CD8-positive, alpha-beta memory T cell (primary cell): ENCODE measurements at regions not wholly inside any gene's neighbourhood (a gene's known extent, or its start where the extent isn't known, plus 50 kb on each side); places are given as distances from the start of the nearest gene placed in this dataset.

Source experiments
- CTCF ChIA-PET: fragments of 350-600 bp; sonication (Branson Sonifier 250); formaldehyde crosslinking; loops from one replicate; lab custom pipeline; 2021; ENCODE audit warnings: antibody characterized with exemption; lab: Charles Lee
- POLR2A ChIA-PET: fragments of 350-600 bp; sonication (Branson Sonifier 250); formaldehyde crosslinking; loops from one replicate; lab custom pipeline; 2021; ENCODE audit warnings: antibody characterized with exemption; lab: Charles Lee
- DNase-seq, 5 donors: peaks; one replicate each; pipeline versions ENCODE4 v3.0.0 to v3.0.0-alpha.2; 2020 to 2022; ENCODE audit warnings: mixed read lengths in 1 of 5
- H3K27ac ChIP-seq: one replicate; pipeline ENCODE4 v1.7.0; 2013; ENCODE audit warnings: low read depth, mild to moderate bottlenecking, low read length, moderate library complexity
- H3K27me3 ChIP-seq: 2 replicates; pipeline ENCODE4 v1.7.0; 2013; ENCODE audit warnings: low read length, mild to moderate bottlenecking; ENCODE audit not compliant: insufficient read depth, poor library complexity, severe bottlenecking
- H3K36me3 ChIP-seq: 2 replicates; pipeline ENCODE4 v1.7.0; 2013; ENCODE audit warnings: mild to moderate bottlenecking, low read length, moderate library complexity; ENCODE audit not compliant: insufficient read depth
- H3K4me1 ChIP-seq: 2 replicates; pipeline ENCODE4 v1.7.0; 2013; ENCODE audit warnings: mild to moderate bottlenecking, low read length, moderate library complexity; ENCODE audit not compliant: insufficient read depth
- H3K4me3 ChIP-seq: 2 replicates; pipeline ENCODE4 v1.7.0; 2013; ENCODE audit warnings: mild to moderate bottlenecking, low read length
- H3K9me3 ChIP-seq: 2 replicates; pipeline ENCODE4 v1.7.0; 2013; ENCODE audit warnings: mild to moderate bottlenecking, low read length
- H3K27ac Mint-ChIP-seq, 8 donors: one replicate each; pipeline ENCODE4 v1.8.0; 2020 to 2021; ENCODE audit warnings: mixed read lengths in 8 of 8, mild to moderate bottlenecking in 6 of 8, inconsistent platforms in 3 of 8, moderate library complexity in 3 of 8
- H3K27me3 Mint-ChIP-seq, 2 donors: one replicate each; pipeline ENCODE4 v1.8.0; 2020 to 2021; ENCODE audit warnings: mixed read lengths in 2 of 2, mild to moderate bottlenecking in 1 of 2, moderate library complexity in 1 of 2
- H3K36me3 Mint-ChIP-seq, 3 donors: one replicate each; pipeline ENCODE4 v1.8.0; 2020 to 2021; ENCODE audit warnings: mixed read lengths in 3 of 3, inconsistent platforms in 1 of 3, mild to moderate bottlenecking in 1 of 3
- H3K4me1 Mint-ChIP-seq, 3 donors: one replicate each; pipeline ENCODE4 v1.8.0; 2020 to 2021; ENCODE audit warnings: mixed read lengths in 3 of 3, inconsistent platforms in 1 of 3, mild to moderate bottlenecking in 1 of 3
- H3K4me3 Mint-ChIP-seq, 7 donors: one replicate each; pipeline ENCODE4 v1.8.0; 2020 to 2021; ENCODE audit warnings: mixed read lengths in 7 of 7, mild to moderate bottlenecking in 6 of 7, moderate library complexity in 4 of 7, inconsistent platforms in 2 of 7
- H3K9me3 Mint-ChIP-seq, 5 donors: one replicate each; pipeline ENCODE4 v1.8.0; 2020 to 2022; ENCODE audit warnings: mixed read lengths in 5 of 5, mild to moderate bottlenecking in 3 of 5, moderate library complexity in 2 of 5, inconsistent platforms in 1 of 5

DNA sequence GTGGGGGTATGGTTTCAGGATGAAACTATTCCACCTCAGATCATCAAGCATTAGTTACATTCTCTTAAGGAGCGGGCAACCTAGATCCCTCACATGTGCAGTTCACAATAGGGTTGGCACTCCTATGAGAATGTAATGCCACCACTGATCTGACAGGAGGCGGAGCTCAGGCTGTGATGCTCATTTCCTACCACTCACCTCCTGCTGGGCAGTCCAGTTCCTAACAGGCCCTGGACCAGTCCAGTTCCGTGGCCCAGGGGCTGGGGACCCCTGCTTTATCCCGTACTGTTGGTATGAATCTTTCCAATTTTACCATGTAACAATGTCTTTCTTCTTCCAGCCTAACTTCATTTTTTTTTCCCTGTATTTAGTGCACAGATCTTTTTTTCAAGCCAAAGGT, 94.9 kb downstream of the OGFRL1 start:
- no peaks in the 10 kb centered on the region for H3K27me3 ChIP-seq
- H3K27ac ChIP-seq: no peak overlapping the region
- no peaks in the 10 kb centered on the region for H3K4me1 Mint-ChIP-seq
- no peak overlapping the region for H3K4me3 Mint-ChIP-seq
- H3K4me3 ChIP-seq: no peak overlapping the region
- H3K36me3 Mint-ChIP-seq: no peaks in the 10 kb centered on the region
- no peaks in the 10 kb centered on the region for H3K36me3 ChIP-seq
- no peaks in the 10 kb centered on the region for H3K9me3 ChIP-seq
- ChIA-PET POLR2A (no interaction called here), CTCF (no interaction called here)
- H3K27ac Mint-ChIP-seq: peak overlapping the region in 1 of 8 donors; percentile 1
- DNase-seq: no peak
- H3K9me3 Mint-ChIP-seq: peaks cover 0 to 2% (median 0%) of the 10 kb centered on the region in 5 donors
- H3K4me1 ChIP-seq: no peaks in the 10 kb centered on the region
- H3K27me3 Mint-ChIP-seq: peaks cover 3 to 14% of the 10 kb centered on the region in 2 donors

DNA sequence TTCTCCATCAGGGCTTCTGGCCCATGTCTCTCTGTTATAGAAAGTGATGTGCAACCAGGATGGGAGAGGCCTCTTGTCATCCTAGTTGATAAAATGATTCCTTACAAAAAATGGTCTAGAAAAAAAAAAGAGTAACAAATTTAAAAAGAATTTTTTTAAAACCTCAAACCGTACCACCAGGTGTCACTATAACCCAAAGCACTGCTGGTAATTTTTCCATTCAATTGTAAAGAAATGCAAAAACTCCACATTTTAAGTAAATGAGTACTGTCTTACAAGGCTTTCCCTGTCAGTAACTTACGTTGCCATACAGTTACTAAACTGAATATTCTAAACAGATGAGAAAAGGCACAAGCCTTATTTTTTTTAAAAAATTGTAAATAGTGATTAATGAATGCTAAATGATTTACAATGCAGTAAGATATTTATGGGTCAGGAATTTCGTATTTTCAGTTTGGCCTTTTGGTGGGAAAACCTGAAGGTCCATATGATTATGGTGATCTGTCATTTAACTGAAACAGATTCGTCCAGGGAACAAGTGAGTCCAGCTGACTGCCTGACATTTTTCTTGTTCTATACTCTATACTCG, 95.4 kb downstream of the OGFRL1 start:
- Mint-ChIP-seq H3K27ac (no peak overlapping the region), H3K4me3 (no peak overlapping the region), H3K9me3 (peaks cover 0 to under 1% (median 0%) of the 10 kb centered on the region in 5 donors), H3K36me3 (no peaks in the 10 kb centered on the region), H3K27me3 (peaks cover 3 to 14% of the 10 kb centered on the region in 2 donors), H3K4me1 (no peaks in the 10 kb centered on the region)
- Histone ChIP-seq H3K9me3 (no peaks in the 10 kb centered on the region), H3K4me3 (no peak overlapping the region), H3K27ac (no peak overlapping the region), H3K4me1 (no peaks in the 10 kb centered on the region), H3K36me3 (no peaks in the 10 kb centered on the region), H3K27me3 (no peaks in the 10 kb centered on the region)
- ChIA-PET CTCF (no interaction called here), POLR2A (interaction anchor here (0.7 kb wide), 1 partner anchor 10 kb away, joined by 3 read pairs; no protein-coding TSS in a partner anchor)
- no peak for DNase-seq

DNA sequence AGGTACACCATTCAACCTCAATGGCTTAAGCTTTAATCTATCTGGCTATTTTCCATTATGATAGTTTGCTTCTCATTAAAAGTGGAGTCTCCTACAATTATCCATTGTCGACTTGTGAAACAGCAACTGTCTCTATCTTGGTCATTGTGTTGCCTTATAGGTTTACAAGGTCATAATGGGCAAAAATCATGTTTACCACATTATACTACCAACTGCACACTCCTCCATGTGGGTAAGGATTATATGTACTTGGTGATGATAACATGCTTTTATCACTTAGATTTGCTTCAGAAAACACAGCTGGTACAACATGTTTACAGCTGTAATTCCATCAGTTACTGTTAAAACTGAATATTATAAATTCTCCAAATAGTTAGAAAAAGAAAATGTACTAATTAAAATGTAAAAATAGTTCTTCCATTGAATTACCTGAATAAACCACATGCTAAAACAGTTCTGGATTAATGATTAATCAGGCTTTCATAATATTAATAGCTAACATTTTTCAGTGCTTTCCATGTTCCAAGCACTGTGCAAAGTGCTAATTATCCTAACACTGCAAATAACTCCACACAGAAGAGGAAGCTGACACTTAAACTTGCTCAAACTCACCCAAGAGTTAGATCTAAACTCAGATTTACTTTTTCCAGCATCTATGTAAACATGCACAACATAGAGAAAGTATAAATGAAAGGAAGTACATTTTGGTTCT, 96.7 kb downstream of the OGFRL1 start:
- no peak overlapping the region for H3K4me3 Mint-ChIP-seq
- H3K36me3 Mint-ChIP-seq: no peaks in the 10 kb centered on the region
- DNase-seq: no peak
- Histone ChIP-seq H3K4me1 (no peaks in the 10 kb centered on the region), H3K27ac (no peak overlapping the region), H3K36me3 (no peaks in the 10 kb centered on the region), H3K27me3 (no peaks in the 10 kb centered on the region), H3K4me3 (no peak overlapping the region), H3K9me3 (no peaks in the 10 kb centered on the region)
- no peaks in the 10 kb centered on the region for H3K9me3 Mint-ChIP-seq
- H3K27ac Mint-ChIP-seq: no peak overlapping the region
- ChIA-PET POLR2A (no interaction called here), CTCF (no interaction called here)
- H3K4me1 Mint-ChIP-seq: no peaks in the 10 kb centered on the region
- peaks cover 9 to 14% of the 10 kb centered on the region in 2 donors for H3K27me3 Mint-ChIP-seq

DNA sequence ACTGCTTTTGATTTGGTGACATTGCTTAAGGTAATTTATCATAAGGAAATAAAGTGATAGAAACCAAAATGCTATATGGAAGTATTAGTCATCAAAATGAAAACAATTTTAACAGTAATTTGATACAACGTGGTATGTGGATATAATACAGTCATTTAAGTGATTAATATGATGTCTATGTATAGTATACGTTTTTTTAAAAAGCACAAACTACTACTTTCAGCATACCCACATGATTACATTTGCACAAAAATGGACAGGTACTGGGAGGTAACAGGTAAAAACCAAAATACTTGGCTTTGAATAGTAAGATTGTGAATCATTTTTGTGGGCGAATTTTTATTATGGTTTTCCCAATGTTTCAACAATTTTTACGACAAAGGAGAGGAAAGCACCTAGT, 97.6 kb downstream of the OGFRL1 start:
- CTCF ChIA-PET: no interaction called here
- Histone ChIP-seq H3K4me1 (no peaks in the 10 kb centered on the region), H3K27ac (no peak overlapping the region), H3K27me3 (no peaks in the 10 kb centered on the region), H3K9me3 (no peaks in the 10 kb centered on the region), H3K36me3 (no peaks in the 10 kb centered on the region), H3K4me3 (no peak overlapping the region)
- Mint-ChIP-seq H3K9me3 (no peaks in the 10 kb centered on the region), H3K27me3 (peaks cover 6 to 9% of the 10 kb centered on the region in 2 donors), H3K4me3 (no peak overlapping the region), H3K27ac (no peak overlapping the region), H3K4me1 (no peaks in the 10 kb centered on the region), H3K36me3 (no peaks in the 10 kb centered on the region)
- POLR2A ChIA-PET: no interaction called here
- no peak for DNase-seq

DNA sequence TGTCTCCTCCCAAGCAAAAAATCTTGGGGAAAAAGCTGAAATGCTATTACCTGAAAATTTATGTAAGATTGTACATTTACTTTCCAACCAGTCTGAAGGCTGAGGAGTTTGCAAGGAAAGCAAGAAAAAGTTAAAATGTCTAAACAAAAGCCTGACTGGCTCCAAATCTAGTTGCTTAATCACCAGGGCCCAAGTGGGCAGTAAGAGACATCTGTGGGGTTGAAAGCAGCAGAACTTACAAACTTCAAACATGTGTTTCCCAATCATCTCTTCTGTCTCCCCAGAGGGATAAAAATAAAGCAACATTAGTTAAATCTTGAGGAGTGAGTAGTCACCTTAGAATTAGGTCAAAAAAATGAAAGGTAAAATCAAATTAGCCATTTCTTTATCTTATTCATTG, 98.6 kb downstream of the OGFRL1 start:
- H3K4me3 Mint-ChIP-seq: no peak overlapping the region
- no peaks in the 10 kb centered on the region for H3K36me3 Mint-ChIP-seq
- Histone ChIP-seq H3K36me3 (no peaks in the 10 kb centered on the region), H3K27me3 (no peaks in the 10 kb centered on the region), H3K9me3 (no peaks in the 10 kb centered on the region), H3K27ac (no peak overlapping the region), H3K4me1 (no peaks in the 10 kb centered on the region), H3K4me3 (no peak overlapping the region)
- no peaks in the 10 kb centered on the region for H3K9me3 Mint-ChIP-seq
- no peaks in the 10 kb centered on the region for H3K4me1 Mint-ChIP-seq
- peaks cover 9 to 10% of the 10 kb centered on the region in 2 donors for H3K27me3 Mint-ChIP-seq
- no peak for DNase-seq
- POLR2A ChIA-PET: no interaction called here
- no peak overlapping the region for H3K27ac Mint-ChIP-seq
- CTCF ChIA-PET: no interaction called here

DNA sequence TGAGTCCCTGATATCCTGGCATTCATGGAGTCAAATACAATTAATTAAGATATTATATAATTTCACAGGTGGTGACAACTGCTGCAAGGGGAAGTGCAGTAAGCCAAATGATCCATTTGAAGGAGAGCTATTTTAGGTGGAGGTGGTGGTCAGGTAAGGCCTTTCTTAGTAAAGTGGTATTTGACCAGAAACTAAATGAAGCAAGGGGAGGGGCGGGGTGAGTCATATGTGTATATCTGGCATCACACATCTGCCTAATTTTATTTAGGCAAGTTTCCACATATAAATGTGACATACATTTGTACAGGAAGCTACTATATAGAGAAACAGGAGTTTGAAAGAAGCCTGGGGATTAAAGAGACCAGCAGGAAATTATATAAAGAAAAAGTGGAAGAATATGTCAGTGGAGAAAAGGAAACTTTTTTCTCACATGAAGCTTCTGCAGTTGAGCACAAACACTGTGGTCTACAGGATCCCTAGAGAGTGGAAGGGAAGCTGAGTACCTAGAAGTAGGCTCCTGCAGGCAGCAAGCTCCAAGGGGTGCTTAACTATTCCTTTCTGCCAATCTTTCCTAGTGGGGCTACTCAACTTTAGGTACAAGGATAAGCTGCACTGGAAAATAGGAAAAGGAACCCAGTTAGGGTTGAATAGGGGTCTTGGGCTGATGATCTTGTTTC, 99.6 kb downstream of the OGFRL1 start:
- Mint-ChIP-seq H3K4me3 (no peak overlapping the region), H3K27ac (peak overlapping the region in 1 of 8 donors; percentile 25), H3K27me3 (peaks cover 6 to 10% of the 10 kb centered on the region in 2 donors), H3K36me3 (no peaks in the 10 kb centered on the region), H3K9me3 (no peaks in the 10 kb centered on the region), H3K4me1 (no peaks in the 10 kb centered on the region)
- POLR2A ChIA-PET: no interaction called here
- CTCF ChIA-PET: no interaction called here
- Histone ChIP-seq H3K4me1 (no peaks in the 10 kb centered on the region), H3K27ac (no peak overlapping the region), H3K9me3 (no peaks in the 10 kb centered on the region), H3K36me3 (no peaks in the 10 kb centered on the region), H3K27me3 (no peaks in the 10 kb centered on the region), H3K4me3 (no peak overlapping the region)
- no peak for DNase-seq

DNA sequence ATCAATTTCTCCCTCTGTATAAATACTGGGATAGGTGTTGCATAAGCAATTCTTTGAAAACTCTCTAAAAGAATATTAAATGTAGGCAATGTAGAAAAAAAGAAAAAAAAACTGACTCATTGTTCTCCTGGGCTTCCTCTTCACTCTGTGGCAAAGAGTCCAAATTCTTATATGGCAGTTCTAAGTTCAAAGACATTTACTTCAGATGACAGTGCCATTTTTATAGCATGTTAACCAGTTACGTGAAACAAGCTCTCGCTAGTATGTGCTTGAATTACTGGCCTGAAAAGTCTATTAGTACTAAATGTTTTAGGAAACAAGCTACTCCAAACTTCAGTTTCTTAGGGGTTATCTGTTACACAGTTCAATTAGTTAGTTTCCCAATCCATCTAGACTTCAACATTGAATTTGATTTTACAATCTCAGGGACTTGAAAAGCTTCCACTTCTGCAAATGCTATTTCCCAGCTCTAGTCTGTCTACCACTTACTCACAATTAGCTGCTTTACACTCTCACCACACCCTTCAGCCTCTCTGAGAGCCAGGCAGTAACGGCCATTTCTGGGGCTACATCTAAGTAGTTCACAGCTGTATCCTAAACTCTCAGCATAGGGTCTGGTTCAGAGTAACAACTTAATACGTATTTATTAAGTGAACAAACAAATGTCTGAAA, 100.4 kb downstream of the OGFRL1 start:
- POLR2A ChIA-PET: no interaction called here
- CTCF ChIA-PET: no interaction called here
- no peak overlapping the region for H3K4me3 Mint-ChIP-seq

DNA sequence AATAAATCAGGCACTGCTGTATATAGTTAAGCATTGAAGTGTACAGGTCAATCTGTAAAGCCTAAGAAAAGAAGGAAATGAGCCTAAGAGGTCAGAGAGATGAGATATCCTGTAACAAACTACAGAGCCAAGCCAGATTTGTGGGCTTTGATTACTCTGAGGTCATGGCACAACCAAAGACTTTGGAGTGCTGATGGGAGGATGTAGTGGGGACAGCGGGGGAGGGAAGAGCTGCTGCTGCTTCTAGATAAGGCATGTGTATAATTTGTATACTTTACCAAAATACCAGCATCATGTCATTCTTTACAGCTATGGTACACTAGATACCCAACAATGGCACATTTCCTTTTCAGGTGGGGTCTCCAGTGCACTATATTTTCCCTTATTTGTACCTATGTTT, 102.5 kb downstream of the OGFRL1 start:
- Mint-ChIP-seq H3K4me1 (no peaks in the 10 kb centered on the region), H3K9me3 (no peaks in the 10 kb centered on the region), H3K27ac (no peak overlapping the region), H3K36me3 (no peaks in the 10 kb centered on the region), H3K4me3 (no peak overlapping the region), H3K27me3 (peaks cover 5 to 6% of the 10 kb centered on the region in 2 donors)
- Histone ChIP-seq H3K9me3 (no peaks in the 10 kb centered on the region), H3K4me3 (no peak overlapping the region), H3K36me3 (no peaks in the 10 kb centered on the region), H3K27me3 (no peaks in the 10 kb centered on the region), H3K4me1 (no peaks in the 10 kb centered on the region), H3K27ac (no peak overlapping the region)
- no peak for DNase-seq
- ChIA-PET POLR2A (no interaction called here), CTCF (no interaction called here)

More for the DNA sequence above, 100.4 kb downstream of the OGFRL1 start:
- Histone ChIP-seq H3K4me1 (no peaks in the 10 kb centered on the region), H3K36me3 (no peaks in the 10 kb centered on the region), H3K27ac (no peak overlapping the region), H3K27me3 (no peaks in the 10 kb centered on the region), H3K9me3 (no peaks in the 10 kb centered on the region), H3K4me3 (no peak overlapping the region)
- no peaks in the 10 kb centered on the region for H3K4me1 Mint-ChIP-seq
- H3K27ac Mint-ChIP-seq: no peak overlapping the region
- H3K9me3 Mint-ChIP-seq: no peaks in the 10 kb centered on the region
- H3K36me3 Mint-ChIP-seq: no peaks in the 10 kb centered on the region
- peaks cover 6 to 10% of the 10 kb centered on the region in 2 donors for H3K27me3 Mint-ChIP-seq
- DNase-seq: no peak
